ACHN (cell line): ENCODE measurements at regions not wholly inside any gene's neighbourhood (a gene's known extent, or its start where the extent isn't known, plus 50 kb on each side); places are given as distances from the start of the nearest gene placed in this dataset.

Source experiments
- DNase-seq: peaks from one replicate; pipeline ENCODE4 v3.0.0-alpha.2; 2015
- in situ Hi-C: cut with HindIII; loops from 2 replicates; pipeline ENCODE4 v1.10.0; 2017; ENCODE audit warnings: low sequenced_read_pairs, low pct_ligation_motif_present, low pct_unique_long_range_greater_than_20kb

DNA sequence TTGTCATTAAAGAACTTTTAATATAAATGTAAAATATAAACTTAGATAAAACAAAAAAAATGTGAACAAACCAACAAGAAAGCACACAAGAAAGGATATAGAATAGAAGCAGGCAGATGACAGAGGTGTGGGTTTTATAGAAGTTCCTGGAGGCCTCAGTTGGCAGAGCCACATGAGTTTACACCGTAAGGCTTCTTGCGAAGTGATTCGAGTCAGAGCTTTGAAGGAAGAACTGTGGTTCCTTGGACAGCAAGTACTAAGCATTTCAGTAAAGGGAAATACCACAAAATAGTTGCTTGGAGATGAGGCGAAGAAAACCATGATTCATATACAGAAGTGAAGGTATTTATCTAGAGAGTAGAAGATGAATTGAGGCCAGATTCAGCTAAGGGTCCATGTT lies 207.9 kb upstream of the EYA4 start:
- in situ Hi-C loops = no loop called here
- no peak for DNase-seq

DNA sequence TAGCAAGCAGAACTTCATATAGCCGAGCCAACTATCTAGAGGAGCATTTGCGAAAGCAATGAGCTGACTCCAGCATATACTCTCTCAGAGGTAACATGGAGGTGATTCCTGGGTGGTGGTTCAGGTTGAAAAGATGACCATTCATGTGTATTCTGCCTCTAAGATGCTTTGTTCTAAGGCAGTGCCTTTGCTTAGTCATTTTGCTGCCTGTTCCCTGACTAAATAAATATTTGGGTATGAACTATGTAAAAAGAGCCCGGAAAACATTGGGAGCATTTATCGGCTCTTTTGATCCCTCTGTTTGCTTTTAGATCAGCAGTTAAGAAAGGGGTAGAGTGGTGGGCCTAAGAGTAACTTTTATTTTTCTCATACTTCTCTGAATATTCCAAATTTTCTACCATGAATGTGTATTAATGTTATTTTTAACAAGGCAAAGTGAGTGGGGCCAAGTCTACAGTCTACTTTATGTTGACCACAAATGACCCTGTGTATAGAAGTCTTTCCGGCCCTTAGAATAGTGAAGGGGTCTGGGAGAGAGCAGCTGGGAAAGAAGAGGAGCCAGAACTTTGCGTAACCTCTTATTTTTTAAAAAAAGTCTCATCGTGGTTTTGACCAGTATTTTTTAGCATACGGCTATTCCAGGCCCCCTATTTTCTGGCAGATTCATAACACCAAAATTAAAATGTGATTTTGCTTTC lies 206.5 kb upstream of the EYA4 start:
- in situ Hi-C loops = no loop called here
- DNase-seq = no peak

DNA sequence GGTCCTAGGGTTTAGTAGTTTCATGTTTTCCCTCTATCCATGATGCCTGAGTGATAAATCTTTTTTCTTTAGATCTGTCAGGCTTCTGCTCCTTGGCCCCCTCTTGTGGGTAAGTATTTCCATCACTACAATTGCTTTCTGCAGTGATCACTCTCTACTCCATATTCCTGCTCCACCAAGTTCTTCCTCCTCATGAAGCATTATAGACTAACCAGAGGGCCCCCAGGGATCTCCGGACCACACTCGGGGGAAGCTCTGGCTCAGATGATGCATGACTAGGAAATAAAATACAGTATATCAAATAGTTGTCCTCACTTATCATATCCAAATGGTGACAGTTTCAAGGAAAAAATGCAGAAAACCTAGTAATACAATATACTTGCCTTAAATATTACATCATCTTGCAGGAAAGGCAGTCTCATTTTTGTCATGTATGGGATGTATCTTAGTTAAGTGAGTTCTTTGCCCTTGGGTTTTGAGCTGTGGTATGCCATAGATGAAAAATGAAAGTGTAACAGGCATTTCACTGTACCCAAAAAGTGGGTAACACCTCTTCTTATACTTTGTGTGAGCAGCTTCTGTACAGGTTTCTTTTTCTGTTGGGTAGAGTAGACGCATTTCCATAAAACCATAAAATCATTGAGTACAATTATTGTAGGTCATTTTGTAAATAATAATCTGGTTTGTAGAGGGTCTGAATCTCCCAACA lies 200.9 kb upstream of the EYA4 start:
- peak; percentile 15 for DNase-seq
- in situ Hi-C loops = no loop called here

GRCh38 chr6:133040803-133041419 lies 200.2 kb upstream of the EYA4 start:
- no peak for DNase-seq
- in situ Hi-C loops = no loop called here

DNA sequence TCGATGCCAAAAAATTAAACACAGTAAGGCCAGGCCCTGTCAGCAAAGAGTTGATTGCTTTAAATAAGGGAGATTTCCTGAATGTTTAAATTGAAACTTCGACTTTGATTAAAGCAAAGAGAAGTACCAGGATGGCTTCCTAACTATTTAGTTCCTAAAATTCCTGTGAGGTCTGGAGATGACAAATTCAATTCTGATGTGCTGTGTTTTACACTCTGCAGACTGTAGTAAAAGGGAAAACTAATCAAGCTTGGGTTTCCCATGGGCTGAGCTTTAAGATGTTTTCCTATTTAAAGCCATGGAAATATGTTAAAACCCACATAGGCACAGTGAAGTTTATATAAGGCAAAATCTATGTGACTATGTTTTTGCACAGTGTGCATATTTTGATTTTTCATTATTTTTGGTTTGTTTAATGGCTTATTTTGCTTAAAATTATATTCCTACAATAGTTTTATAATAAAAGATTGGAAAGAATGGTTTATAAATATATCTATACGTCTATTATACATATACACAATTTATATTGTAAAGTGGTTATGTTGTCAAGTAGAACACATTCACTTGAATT lies 198.5 kb upstream of the EYA4 start:
- in situ Hi-C loops = no loop called here

GRCh38 chr6:133046576-133046975 lies 194.6 kb upstream of the EYA4 start:
- DNase-seq = no peak
- in situ Hi-C loops = no loop called here

More for the DNA sequence above, 198.5 kb upstream of the EYA4 start:
- no peak for DNase-seq

DNA sequence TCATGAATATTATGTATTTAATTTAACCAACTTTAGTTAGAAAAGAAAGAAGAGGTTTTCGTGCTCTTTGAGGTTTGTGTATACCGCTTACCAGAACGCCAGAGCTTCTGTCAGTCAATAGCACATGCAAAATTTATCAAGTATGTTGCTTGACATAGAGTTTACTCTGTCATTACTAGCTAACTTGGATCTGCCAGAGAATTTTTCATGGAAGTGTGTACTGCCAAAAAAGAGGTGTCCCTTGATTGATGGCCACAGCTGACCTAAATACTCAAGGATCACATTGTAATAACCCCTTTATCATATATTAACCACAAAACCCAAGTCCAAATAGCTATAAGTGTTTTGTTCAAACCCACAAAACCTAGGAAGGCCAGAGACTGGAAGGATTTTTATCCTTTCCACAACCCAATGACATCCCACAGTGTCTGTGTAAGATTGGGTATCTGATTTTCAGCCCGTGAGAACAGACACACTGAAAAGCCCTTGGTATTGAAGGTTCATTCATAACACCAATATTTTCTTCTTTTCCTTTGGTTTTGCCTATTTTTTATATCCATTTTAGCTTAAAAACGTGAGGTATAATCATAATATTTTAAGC lies 194.0 kb upstream of the EYA4 start:
- DNase-seq = no peak
- in situ Hi-C loops = no loop called here

DNA sequence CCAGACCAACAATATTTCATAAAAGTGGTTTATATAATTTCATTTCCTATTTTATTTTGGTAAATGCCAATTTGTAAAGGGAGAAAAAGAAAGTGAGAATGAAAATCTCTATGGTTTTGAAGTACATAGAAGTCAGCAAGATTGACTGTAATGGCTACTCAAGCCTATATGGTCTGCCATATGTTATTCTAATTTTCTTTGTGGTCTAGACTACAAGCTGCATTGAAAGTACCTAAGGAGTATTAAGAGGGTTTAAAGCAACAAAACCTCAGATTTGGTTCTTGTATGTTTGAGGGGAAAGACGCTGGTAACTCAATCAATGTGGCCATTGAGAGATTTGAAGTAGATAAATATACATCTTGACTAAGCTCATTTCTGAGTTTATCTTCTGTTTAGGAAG lies 193.5 kb upstream of the EYA4 start:
- no peak for DNase-seq
- in situ Hi-C loops = no loop called here

GRCh38 chr6:133051240-133051639 lies 189.9 kb upstream of the EYA4 start:
- in situ Hi-C loops = no loop called here
- DNase-seq = no peak

DNA sequence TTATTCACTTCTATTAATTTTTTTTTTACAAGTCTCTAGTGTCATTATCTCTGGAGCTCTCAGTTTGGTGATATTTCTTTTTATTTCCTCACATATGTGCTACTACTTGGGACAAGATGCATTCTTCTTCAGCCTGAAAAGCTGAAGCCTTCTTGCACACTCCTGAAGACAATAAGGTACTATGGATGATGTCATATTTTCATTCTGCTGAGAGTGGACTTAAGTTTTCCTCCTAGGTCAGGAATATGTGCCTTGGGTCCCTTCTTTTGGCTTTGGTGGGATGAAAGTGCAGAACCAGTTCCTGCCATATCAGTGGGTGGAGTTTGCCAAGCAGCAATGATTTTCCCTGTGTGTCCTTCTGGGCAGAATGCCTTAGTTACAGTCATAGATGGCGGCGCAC lies 188.7 kb upstream of the EYA4 start:
- in situ Hi-C loops = no loop called here
- no peak for DNase-seq

DNA sequence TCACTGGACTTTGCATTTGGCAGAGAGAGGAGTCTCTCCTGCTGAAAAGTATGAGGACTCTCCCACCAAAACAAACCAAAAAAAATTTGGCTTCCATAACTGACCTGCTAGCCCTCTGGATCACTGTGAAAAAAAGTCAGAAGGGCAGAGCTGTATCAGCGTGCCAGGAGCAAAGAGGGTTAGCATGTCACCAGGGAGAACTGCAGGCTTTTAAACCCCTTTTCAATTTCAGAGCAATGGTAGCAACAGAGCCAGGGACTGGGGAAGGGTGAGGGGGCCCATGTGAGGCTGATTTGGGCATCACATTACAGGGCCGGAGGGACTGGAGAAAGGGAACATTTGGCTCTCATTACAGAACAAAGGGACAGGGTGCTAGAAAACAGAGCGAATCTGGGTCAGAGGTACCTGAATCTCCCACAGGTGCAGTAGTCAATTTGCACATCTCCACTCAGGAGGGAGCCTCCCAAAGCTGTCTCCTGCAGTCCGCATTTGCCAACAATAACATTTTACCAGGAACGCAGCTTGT lies 185.7 kb upstream of the EYA4 start:
- no peak for DNase-seq

GRCh38 chr6:133057352-133057751 lies 183.8 kb upstream of the EYA4 start:
- in situ Hi-C loops = no loop called here
- no peak for DNase-seq

More for the DNA sequence above, 185.7 kb upstream of the EYA4 start:
- in situ Hi-C loops = no loop called here

DNA sequence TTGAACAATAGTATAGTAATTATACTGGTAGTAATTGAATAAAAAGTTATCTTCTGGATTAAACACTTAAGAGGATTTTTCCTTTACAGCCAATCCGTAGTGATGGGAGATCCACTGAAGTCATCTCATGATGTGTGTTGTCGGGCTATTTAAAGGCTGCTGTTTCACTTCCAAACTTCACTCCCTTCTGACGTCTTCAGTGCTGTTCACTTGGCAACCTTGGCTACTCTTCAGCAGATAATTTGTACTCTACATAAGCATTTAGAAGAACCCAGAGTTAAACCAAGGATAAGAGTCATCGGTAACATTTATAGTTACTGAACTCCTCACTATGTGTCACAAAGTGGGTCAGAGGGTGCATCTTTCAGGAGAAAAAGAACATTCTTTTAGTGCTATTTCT lies 179.1 kb upstream of the EYA4 start:
- in situ Hi-C loops = no loop called here
- DNase-seq = no peak

GRCh38 chr6:133062696-133063306 lies 178.4 kb upstream of the EYA4 start:
- DNase-seq = no peak
- in situ Hi-C loops = no loop called here

GRCh38 chr6:133067960-133068359 lies 173.2 kb upstream of the EYA4 start:
- in situ Hi-C loops = no loop called here

GRCh38 chr6:133070410-133071043 lies 170.6 kb upstream of the EYA4 start:
- DNase-seq = no peak
- in situ Hi-C loops = no loop called here

More at GRCh38 chr6:133067960-133068359, 173.2 kb upstream of the EYA4 start:
- DNase-seq = no peak

DNA sequence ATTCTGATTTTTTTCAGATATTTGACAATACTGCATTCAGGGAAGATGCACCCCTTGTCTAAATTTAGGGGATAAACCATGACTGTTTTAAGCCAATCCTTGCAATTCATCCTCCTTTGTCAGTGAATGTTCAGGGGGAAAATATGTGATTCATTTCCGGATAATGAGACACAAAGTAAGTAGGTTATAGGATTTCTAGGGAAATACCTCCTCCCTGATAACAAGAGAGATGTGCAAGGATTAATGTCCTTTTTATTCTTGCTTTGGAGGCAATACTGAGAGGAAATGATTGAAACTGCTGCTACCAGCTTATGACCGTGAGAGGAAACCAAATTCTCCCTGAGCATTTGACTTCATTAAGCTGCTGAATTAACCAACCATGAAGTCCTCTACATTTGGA lies 161.3 kb upstream of the EYA4 start:
- in situ Hi-C loops = no loop called here
- DNase-seq = no peak
